SU-DHL-6 (cell line): ENCODE measurements at regions not wholly inside any gene's neighbourhood (a gene's known extent, or its start where the extent isn't known, plus 50 kb on each side); places are given as distances from the start of the nearest gene placed in this dataset.

Source experiments
- H2AFZ ChIP-seq: fragments of 200-600 bp; sonication (generic); 2 replicates; pipeline ENCODE4 v1.6.1; 2014; ENCODE audit warnings: low read depth, mild to moderate bottlenecking, moderate library complexity, mixed read lengths, antibody characterized with exemption, low read length; ENCODE audit not compliant: severe bottlenecking
- H3F3A ChIP-seq: fragments of 200-600 bp; shearing (Covaris generic); 2 replicates; pipeline ENCODE4 v1.6.0; 2016; ENCODE audit warnings: antibody characterized with exemption, mild to moderate bottlenecking; ENCODE audit not compliant: insufficient read depth
- H3K27ac ChIP-seq: fragments of 200-600 bp; sonication (generic); 2 replicates; pipeline ENCODE4 v1.5.1; 2016; ENCODE audit warnings: low read depth, mild to moderate bottlenecking, low read length, moderate library complexity, mixed read lengths
- H3K27me3 ChIP-seq: fragments of 200-600 bp; sonication (generic), shearing (Covaris generic); 2 replicates; pipeline ENCODE4 v1.6.0; 2014; ENCODE audit warnings: mild to moderate bottlenecking, low read length
- H3K36me3 ChIP-seq: fragments of 200-600 bp; sonication (generic); 2 replicates; pipeline ENCODE4 v1.6.1; 2014; ENCODE audit warnings: mild to moderate bottlenecking, low read length, mixed read lengths
- H3K4me2 ChIP-seq: fragments of 300-600, 200-600 bp; shearing (Covaris generic), sonication (generic); 2 replicates; pipeline ENCODE4 v1.6.0; 2014; ENCODE audit warnings: low read length, low read depth, mild to moderate bottlenecking; ENCODE audit not compliant: poor library complexity, severe bottlenecking
- H3K4me3 ChIP-seq: fragments of 200-600 bp; sonication (generic); 2 replicates; pipeline ENCODE4 v1.5.1; 2014; ENCODE audit warnings: antibody characterized with exemption, low read length, mild to moderate bottlenecking, mixed read lengths; ENCODE audit not compliant: insufficient read depth, poor library complexity, severe bottlenecking
- H3K79me2 ChIP-seq: fragments of 200-600 bp; sonication (generic); 2 replicates; pipeline ENCODE4 v1.6.1; 2014; ENCODE audit warnings: mild to moderate bottlenecking, low read length, moderate library complexity; ENCODE audit not compliant: insufficient read depth
- H3K9ac ChIP-seq: fragments of 200-600 bp; sonication (generic); 2 replicates; pipeline ENCODE4 v1.7.0; 2014; ENCODE audit warnings: mild to moderate bottlenecking, low read length
- H3K9me2 ChIP-seq: fragments of 200-600 bp; sonication (generic); replicated peaks from 2 replicates; pipeline ENCODE4 v1.6.1; 2014; ENCODE audit warnings: low read length; ENCODE audit not compliant: insufficient read depth
- H3K9me3 ChIP-seq: fragments of 200-600 bp; sonication (generic); 2 replicates; pipeline ENCODE4 v1.6.1; 2014; ENCODE audit warnings: low read length, mixed read lengths; ENCODE audit not compliant: insufficient read depth
- H4K20me1 ChIP-seq: fragments of 200-600 bp; sonication (generic); 2 replicates; pipeline ENCODE4 v1.6.1; 2014; ENCODE audit warnings: low read depth, mild to moderate bottlenecking, antibody characterized with exemption, low read length, moderate library complexity, mixed read lengths
- CTCF ChIP-seq: fragments of 200-600 bp; sonication (generic); IDR thresholded peaks from one replicate; pipeline ENCODE4 v1.5.1; 2017; ENCODE audit warnings: antibody characterized with exemption, mild to moderate bottlenecking, low read length, moderate library complexity; ENCODE audit not compliant: insufficient read depth, poor library complexity, severe bottlenecking
- EZH2phosphoT487 ChIP-seq: fragments of 200-600 bp; sonication (generic), shearing (Covaris generic); conservative IDR thresholded peaks from 2 replicates; pipeline ENCODE4 v1.6.1; 2018; ENCODE audit warnings: mild to moderate bottlenecking, antibody characterized with exemption, low read length, moderate library complexity, mixed read lengths

- Histone ChIP-seq H3K9ac (no peak overlapping the region), H3K27ac (no peak overlapping the region), H3K4me2 (no peak overlapping the region), H3K27me3 (no peaks in the 10 kb centered on the region), H3K79me2 (no peaks in the 10 kb centered on the region), H3K4me3 (no peak overlapping the region), H4K20me1 (no peaks in the 10 kb centered on the region), H2AFZ (no peak overlapping the region), H3F3A (no peaks in the 10 kb centered on the region), H3K9me2 (no peaks in the 10 kb centered on the region), H3K9me3 (no peaks in the 10 kb centered on the region), H3K36me3 (no peaks in the 10 kb centered on the region)
- TF ChIP-seq CTCF (no peak), EZH2phosphoT487 (no peak)
These were observed 217.2 kb upstream of the CBLB start for GRCh38 chr3:106086038-106086437.

- Histone ChIP-seq H3K9me2 (no peaks in the 10 kb centered on the region), H3K9me3 (no peaks in the 10 kb centered on the region), H3K36me3 (no peaks in the 10 kb centered on the region), H3K4me3 (no peak overlapping the region), H3K27me3 (no peaks in the 10 kb centered on the region), H3F3A (no peaks in the 10 kb centered on the region), H4K20me1 (no peaks in the 10 kb centered on the region), H2AFZ (no peak overlapping the region), H3K9ac (no peak overlapping the region), H3K27ac (no peak overlapping the region), H3K79me2 (no peaks in the 10 kb centered on the region), H3K4me2 (no peak overlapping the region)
- no peak for TF ChIP-seq CTCF
These were observed 217.8 kb upstream of the CBLB start for GRCh38 chr3:106086636-106087035.

GRCh38 chr3:106088304-106088703 is 219.5 kb upstream of the CBLB start:
- no peak overlapping the region for H3K4me2 ChIP-seq
- no peak overlapping the region for H3K27ac ChIP-seq
- no peaks in the 10 kb centered on the region for H3K79me2 ChIP-seq
- no peak overlapping the region for H3K4me3 ChIP-seq
- H3K9me3 ChIP-seq, result no peaks in the 10 kb centered on the region
- no peak overlapping the region for H2AFZ ChIP-seq
- H3F3A ChIP-seq, result no peaks in the 10 kb centered on the region
- TF ChIP-seq CTCF (no peak), EZH2phosphoT487 (no peak)
- H3K27me3 ChIP-seq, result no peaks in the 10 kb centered on the region
- no peaks in the 10 kb centered on the region for H3K9me2 ChIP-seq
- H4K20me1 ChIP-seq, result no peaks in the 10 kb centered on the region
- no peak overlapping the region for H3K9ac ChIP-seq
- no peaks in the 10 kb centered on the region for H3K36me3 ChIP-seq

GRCh38 chr3:106088899-106089298 is 220.1 kb upstream of the CBLB start:
- Histone ChIP-seq H3K27me3 (no peaks in the 10 kb centered on the region), H3K27ac (no peak overlapping the region), H3K4me2 (no peak overlapping the region), H2AFZ (no peak overlapping the region), H3K9me2 (no peaks in the 10 kb centered on the region), H3K79me2 (no peaks in the 10 kb centered on the region), H3K36me3 (no peaks in the 10 kb centered on the region), H3F3A (no peaks in the 10 kb centered on the region), H3K9ac (no peak overlapping the region), H3K4me3 (no peak overlapping the region), H3K9me3 (no peaks in the 10 kb centered on the region), H4K20me1 (no peaks in the 10 kb centered on the region)
- TF ChIP-seq EZH2phosphoT487, result no peak
- no peak for TF ChIP-seq CTCF
